Stimulated activated CD8-positive, alpha-beta memory T cell treated with anti-CD3 and anti-CD28 coated beads, Interleukin-7, amount 100 ng/mL, for 24 hours (primary cell): ENCODE measurements at regions not wholly inside any gene's neighbourhood (a gene's known extent, or its start where the extent isn't known, plus 50 kb on each side); places are given as distances from the start of the nearest gene placed in this dataset.
A peak's percentile ranks its signal among the peaks of the same experiment; 100 is the strongest.

Experiments used
- DNase-seq: peaks from one replicate; pipeline ENCODE4 v3.0.0-alpha.2; 2020; ENCODE audit warnings: low read depth

DNA sequence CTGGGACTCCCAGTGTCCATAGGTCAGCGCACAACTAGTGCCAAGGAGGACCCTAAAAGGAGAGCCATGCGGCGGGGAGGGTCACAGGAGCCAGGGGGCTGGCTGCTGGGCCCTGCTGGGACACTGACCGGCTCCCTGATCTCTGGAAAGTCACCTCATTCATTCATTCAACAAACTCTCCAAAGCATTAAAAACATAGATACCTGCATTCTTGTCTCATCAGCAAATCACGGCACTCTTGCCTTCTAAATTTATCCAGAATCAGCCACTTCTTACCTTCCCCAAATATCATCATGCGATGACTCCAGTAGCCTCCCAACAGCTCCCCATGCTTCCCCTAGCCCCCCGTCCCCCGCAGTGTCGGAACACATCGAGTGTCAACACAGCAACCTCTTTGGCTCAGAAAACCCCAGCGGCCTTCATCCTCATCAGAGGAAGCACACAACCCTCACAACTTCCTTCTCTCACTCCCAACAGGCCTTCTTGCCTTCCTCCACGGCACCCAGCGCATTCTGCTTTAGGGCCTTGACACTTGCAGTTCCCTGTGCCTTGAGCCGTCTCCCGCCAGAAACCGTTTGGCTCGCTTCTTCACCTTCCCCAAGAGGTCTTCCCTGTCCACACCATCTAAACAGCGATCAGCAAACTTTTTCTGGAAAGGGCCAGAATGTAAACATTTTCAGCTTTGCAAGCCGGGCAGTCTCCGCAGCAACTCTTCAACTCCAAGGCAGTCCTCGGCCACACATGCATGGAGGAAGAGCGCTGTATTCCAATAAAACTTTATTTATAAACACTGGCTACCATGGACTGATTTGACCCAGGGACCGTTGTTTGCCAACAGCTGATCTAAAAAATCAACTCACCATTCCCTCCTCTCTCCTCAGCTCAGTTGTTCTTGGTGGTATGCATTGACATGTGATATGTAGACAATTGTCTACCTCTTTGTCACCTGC, 119.5 kb upstream of the TNRC6C start:
- no peak for DNase-seq

DNA sequence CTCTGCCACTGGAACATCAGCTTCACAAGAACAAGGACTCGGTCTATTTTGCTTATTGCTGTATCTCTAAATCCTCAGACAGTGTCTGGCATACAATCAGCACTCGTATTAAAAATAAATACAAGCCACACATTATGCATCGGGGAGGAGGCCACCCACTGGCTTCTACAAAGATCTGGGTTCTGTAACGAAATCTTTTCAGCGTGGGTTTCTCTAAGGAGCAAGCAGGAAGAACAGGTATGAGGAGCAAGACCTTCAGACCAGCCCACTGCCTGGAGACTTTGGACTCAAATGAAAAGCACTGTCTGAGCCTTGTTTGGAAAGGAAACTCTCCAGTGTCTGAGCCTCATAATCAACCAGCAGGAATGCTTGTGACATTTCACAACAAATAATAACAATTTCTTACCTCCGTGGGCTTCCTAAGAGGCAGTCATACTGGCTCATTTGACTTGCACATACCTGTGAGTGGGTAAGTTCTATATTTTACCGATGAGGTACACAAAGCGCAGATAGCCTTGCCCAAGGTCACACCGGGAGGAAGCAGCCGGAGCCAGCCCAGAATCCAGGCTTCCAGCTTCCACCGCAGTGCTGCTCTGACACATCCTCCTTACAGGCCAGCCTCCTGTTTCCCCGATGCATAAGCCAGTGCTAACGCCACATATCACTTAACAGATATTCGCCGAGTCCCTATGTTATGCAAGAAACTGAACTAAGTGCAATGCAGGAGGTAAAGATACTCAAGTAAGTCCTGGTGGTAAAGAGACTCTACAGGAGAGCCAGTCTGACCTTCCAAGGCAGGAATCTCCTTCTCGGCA, 118.6 kb upstream of the TNRC6C start:
- no peak for DNase-seq

DNA sequence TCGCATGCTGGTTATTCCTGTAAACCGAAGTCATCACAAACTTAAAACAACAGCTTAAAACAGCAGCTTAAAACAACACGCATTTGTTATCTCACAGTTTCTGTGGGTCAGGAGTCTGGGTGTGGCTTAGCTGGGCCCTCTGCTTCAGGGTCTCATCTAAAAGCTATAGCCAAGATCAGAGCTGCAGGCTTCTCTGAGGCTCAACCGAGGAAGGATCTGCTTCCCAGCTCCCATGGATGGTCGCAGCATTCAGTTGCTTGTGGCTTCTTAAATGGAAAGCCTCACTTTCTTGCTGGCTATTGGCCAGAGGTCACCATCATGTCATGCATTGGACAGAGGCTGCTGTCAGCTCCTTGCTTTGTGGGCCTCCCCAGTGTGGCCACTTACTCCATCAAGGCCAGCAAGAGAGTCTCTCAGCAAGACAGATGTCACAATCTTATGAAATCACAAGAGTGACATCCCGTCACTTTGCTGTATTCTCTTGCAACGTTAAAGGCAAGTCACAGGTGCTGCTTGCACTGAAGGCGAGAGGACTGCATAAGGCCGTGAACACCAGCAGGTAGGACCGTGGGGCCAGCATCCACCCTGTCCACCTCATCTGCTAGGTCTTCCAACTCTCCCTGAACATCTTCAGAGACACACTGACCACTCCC, 117.9 kb upstream of the TNRC6C start:
- DNase-seq, result no peak

DNA sequence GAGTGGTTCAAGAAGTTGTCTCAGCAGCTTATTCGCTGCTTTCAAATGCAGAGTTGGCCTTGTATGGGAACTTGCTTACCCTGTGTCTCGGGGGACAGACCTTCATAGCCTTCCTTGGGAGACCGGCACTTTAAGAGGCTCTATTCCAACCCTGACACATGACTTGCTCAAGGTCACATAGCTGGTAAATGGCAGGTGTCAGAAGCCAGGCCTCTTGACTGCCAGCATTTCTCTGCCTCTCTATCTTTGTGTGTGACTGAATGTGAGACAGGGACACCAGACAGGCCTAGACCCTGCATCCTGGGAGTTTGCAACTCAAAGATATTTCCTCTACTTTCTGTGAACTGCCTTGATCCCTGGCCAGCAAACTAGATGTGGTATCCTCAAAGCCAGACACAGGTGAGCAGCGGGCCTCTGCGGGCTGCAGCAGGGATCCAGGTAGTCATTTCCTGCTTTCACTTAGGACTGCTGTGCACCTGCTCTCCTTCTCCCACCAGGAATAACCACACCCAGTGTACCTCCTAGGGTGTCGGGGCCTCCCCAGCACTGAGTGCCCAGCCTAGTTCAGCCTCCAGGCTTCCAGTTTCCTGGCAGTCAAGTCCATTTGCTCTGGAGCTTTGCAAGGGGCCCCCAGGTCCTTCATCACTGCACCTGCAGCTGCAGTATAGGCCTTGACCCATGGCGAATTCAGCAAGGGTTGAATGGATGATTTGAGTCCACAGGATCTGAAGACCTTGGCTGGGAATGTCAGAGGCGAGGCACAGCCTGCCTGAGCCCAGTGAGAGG, 116.6 kb upstream of the TNRC6C start:
- no peak for DNase-seq

DNA sequence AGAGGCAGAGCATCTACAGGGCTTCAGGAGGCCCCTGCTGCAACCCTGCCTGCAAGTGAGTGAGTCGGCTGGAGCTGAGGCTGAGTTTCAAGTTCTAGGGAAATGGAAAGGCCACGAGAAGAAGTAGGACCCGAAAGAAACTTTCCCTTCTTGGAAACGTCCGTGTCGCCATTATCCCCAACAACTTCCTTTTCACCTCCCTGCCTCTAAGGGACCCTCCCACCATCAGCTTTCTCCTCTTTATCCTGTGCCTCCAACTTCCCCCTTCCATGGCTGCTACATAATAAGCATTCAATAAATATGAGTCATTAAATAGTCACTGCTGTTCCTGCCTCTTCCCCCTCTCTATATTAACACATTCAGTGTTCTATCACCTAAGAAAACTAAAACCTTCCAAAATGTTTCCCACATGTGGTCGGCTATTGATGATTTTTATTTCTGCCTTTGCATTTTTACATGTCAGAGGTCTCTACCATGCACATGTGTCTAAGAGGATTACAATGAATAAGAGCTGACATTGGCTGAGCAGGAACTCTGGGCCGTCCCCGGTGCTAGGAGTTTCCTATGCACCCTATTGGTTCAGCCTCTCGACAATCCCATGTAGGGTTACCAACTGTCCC, 115.9 kb upstream of the TNRC6C start:
- DNase-seq, result no peak

DNA sequence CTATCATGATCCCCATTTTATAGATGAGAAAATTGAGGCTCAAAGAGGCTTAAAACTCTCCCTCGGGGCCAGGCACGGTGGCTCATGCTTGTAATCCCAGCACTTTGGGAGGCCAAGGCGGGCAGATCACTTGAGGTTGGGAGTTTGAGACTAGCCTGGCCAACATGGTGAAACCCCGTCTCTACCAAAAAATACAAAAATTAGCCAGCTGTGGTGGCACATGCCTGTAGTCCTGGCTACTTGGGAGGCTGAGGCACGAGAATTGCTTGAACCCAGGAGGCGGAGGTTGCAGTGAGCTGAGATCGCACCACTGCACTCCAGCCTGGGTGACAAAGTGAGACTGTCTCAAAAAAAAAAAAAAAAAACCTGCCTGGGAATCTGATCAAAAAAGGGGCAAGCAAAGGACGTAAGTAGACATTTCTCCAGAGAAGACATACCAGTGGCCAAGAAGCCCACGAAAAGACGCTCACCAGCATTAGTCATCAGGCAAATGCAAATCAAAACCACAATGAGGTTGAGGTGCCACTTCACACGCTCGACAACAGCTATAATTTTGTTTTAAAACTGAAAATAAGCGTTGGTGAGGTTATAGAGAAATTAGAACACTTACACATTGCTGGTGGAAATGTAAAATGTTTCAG, 115.1 kb upstream of the TNRC6C start:
- peak; percentile 35 for DNase-seq

DNA sequence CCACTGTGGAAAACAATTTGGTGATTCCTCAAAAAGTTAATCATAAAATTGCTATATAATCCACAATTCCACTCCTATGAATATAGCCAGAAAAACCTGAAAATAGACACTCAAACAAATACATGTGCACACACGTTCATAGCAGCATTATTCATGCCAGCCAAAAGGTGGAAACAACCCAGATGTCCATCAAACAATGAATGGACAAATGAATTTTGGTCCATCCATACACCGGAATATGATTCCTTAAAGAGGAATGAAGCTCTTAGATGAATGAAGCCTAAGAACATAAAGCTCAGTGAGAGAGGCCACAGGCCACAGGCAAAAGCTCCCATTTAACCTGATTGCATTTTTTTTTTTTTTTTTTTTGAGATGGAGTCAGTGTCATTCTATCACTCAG, 114.6 kb upstream of the TNRC6C start:
- no peak for DNase-seq

DNA sequence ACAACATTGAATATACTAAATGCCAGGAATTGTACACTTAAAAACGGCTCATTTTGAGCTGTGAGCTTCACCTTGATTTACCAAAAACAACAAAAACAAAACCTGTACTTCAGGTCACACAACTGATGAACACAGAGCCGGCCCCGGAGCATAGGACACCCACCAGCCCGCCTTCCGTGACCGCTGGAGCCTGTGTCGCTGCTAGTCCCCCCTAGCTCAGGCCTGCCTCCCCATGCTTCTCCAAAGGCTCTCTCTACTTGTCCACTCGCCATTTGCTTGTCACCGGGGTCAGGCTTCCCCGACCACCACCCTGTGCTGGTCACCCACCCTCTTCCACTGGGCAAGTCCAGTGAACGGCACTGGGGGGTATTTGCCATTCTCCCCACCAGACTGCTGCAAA, 113.8 kb upstream of the TNRC6C start:
- DNase-seq, result no peak

DNA sequence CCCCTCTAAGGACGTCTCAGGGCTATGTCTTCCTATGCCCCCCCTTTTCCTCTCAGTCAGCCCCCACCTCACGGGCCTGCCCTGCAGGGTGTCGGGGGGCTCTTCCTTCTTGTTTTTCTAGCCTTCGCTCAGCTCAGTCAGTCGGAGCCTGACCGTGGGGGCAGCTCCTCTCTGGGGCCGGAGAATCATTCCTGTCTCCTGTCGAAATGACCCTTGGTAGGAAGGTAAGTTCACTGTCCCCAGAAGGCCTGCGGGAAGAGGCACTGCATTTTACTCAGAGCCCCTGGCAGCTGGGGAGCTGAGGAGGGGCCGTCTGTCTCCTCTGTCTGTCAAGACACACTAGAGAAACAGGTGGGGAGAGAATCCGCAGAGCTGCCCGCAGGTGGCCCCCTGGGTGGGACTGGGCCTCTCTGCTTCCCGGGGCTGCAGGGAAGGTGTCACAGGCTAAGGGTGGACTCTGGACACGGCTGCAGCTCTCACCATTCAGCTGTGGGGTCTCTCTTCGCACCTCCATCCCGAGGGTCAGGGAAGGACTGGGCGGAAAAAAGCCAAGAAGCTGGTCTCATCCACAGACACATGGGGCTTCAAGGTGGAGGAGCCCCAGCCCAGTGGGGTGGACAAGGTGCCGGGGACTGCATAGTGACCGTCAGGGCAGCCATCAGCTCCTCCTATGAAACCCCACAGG, 112.8 kb upstream of the TNRC6C start:
- DNase-seq, result no peak

DNA sequence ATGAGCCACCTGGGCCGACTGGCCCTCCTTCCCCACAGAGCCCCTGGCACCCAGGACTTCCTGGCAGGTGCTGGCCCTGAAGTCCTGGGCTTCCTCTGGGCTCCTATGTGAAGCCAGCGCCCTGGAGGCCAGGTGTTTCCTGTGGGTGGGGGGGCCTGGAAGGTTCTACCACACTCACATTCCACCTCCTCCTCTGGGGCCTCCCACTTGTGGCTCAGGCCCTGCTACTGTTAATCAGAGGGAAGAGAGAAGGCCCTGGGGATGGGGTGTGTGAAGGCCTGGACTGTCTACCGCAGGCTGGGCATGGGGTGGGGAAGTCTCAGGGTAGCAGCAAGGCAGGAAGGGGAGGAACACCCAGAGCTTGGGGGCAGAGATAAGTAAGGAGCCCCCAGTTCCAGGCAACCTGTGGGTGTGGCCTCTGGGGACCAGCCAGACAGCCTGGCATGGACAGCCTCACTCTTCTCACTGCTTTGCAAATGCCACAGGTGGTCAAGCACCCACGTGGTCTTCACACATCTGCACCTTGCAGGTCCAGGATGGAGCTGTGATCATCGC, 111.9 kb upstream of the TNRC6C start:
- DNase-seq, result no peak

DNA sequence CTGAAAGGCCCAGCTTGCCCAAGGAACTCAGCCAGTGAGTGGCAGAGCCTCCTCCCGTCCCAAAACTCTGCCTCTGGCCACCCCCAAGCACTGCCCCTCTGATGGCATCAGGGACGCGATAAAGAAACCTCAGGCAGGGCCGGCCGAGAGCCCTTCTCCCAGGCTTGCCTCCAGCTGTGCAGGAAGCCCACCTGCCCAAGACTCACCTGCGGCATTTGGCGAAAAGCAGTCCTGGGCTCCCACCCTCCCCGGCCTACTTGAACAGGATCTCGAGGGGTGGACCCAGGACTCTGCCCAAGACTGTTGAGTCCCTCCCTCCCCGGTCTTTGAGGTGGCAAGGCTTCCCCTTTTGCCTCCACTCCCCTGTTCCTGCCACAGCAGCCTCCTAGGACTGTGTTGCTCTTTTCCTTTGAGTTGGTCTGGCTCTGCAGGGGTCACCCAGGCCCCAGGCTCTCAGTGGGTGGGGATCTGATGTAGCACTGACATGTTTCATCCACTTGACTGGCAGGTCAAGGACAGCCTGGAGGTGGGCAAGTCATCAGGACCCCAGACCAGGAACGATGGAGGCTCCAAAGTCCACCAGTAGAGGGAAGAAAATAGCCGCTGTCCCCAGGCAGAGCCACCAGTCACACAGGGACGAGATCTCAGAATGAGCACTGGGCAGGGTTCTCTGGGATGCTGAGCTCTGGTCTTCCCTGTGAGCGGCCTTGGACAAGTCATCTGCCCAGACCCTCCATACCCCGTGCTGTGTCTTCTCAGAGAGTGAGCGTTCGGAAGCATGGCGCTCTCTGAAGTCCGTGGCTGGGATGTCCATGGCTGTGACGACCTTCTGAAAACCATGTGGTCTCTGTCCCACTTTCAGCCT, 111.0 kb upstream of the TNRC6C start:
- no peak for DNase-seq

DNA sequence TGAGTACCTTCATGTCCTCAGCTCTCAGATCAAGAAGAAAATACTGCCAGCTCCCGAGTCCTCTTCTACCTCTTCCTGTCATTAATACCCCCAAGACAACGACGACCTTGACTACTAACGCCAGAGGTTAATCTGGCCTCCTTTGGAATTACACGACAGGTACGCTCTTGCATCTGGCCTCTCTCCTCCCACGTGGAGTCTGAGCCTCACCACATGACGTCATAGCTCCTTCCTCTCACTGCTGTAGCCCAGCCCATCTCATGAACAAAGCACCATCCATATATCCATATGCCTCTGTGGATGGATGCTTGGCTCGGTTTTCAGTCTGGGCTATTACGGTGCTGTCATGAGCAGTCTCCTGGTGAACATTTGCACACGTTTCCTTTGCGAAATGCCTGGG, 110.2 kb upstream of the TNRC6C start:
- DNase-seq, result no peak

DNA sequence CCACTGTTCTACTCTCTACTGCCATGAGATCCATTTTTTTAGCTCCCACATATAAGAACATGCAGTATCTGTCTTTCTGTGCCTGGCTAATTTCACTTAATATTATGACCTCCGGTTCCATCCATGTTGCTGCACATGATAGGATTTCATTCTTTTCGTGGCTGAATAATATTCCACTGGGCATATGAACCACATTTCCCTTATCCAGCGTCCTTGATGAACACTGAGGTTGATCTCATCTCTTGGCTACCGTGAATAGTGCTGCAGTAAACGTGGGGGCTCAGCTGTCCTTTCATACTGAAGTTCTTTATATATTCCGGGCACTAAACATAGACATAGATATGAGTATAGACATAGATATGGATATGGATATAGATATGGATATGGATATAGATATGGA, 109.3 kb upstream of the TNRC6C start:
- DNase-seq, result no peak

DNA sequence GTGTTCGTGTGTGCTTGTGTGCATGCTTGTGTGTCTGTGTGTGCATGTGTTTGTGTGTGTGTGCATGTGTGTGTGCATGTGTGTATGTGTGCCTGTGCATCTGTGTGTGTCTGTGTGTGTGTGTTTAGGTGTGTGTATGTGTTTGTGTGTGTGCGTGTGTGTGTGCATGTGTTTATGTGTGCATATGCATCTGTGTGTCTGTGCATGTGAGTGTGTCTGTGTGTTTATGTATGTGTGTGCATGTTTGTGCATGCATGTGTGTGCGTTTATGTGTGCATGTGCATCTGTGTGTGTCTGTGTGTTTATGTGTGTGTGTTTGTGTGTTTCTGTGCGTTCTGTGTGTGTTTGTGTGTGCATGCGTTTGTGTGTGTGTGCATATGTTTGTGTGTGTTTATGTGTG, 106.6 kb upstream of the TNRC6C start:
- no peak for DNase-seq

DNA sequence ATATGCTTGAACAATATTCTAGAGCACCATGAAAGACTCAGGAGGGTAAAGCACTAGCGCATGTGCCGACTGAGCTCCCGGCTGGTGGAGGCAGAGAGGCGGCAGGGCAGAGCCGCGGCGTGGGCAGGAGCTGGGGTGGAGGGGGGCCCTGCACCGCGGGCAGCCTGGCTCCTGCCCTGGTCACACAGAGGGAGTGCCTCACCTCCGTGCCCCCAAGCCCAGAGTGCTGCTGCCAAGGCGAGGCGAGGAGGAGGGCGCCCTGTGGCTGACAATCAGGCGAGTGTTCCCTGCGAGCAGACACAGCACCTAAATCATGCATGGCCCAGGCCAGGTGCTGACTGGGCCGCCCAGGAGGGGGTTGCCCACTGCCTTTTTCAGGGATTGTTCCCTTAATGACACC, 105.8 kb upstream of the TNRC6C start:
- no peak for DNase-seq

DNA sequence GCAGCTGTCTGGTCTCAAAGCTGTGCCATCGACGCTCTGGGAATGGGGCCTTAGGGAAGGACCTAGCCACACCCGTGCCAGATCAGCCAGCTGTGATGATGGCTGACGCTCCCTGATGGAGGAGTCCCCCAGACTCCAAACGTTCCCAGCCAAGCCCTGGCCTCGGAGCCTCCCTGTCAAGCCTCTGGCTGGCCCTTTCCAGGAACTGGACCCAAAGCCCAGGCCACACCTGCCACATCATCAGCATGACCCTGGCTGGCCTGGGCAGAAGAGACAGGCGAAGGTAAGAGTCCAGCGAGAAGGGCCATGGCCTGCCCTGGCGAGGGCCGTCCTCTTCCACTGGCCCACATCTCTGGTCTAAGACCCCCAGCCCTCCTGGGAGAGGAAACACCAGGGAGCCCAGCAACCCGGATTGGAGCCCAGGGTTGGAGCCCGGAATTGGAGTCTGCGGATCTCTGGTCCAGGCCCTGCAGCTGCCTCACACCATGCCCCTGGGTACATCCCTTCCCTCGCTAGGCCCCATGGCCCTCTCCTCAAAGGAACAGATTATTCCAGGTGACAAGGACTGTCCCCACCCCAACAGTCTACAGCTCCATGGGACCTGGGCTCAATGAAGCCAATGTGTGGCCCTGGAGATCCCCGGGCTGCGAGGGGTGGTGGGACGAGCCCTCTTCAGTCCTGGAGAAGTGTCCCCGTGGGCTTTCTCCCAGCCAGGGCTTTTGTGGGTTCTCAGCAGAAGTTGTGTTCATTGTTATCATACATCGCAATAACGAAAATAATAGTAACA, 105.1 kb upstream of the TNRC6C start:
- DNase-seq, result no peak

DNA sequence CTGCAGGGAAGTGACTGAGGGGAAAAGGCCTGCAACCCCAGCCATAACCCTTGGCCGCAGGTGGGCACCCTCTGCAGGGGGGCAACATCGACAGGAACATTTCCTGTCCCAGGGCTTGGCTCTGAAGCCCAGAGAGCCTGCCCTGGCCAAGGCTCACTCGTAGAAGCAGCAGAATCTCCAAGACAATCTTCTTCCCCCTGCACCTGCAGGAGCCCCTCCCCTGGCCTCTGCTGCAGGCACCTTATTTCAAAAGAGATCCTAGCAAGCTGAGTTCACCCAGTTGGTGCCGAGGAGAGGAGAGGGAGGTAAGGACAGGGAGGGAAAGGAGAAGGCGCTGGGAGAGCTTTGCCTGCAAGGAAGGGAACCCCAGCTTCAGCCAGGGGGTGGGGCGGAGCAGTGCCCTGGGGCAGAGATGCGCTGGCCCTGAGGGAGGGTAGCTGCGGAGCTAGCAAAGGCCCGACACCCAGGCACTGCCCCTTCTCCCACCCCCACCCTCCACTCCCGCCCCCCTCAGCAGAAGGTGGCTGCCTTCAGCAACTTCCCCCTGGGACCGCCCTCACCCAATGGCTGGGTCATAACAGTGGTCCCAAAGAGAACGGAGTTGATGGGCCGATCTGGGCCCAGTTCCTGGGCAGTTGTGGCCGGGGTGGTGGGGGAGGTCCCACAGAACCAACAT, 104.3 kb upstream of the TNRC6C start:
- DNase-seq, result no peak
